Endometrial microvascular endothelial cells (primary cell): ENCODE measurements at regions not wholly inside any gene's neighbourhood (a gene's known extent, or its start where the extent isn't known, plus 50 kb on each side); places are given as distances from the start of the nearest gene placed in this dataset.

Source experiments
- in situ Hi-C: cut with HindIII; loops from 2 replicates; pipeline ENCODE4 v1.10.0; 2017; ENCODE audit warnings: low sequenced_read_pairs, low pct_unique_long_range_greater_than_20kb; ENCODE audit errors: inconsistent ontology term

- in situ Hi-C loops = no loop called here
Measured at GRCh38 chr9:38292480-38292879, 100.0 kb upstream of the ALDH1B1 start.

DNA sequence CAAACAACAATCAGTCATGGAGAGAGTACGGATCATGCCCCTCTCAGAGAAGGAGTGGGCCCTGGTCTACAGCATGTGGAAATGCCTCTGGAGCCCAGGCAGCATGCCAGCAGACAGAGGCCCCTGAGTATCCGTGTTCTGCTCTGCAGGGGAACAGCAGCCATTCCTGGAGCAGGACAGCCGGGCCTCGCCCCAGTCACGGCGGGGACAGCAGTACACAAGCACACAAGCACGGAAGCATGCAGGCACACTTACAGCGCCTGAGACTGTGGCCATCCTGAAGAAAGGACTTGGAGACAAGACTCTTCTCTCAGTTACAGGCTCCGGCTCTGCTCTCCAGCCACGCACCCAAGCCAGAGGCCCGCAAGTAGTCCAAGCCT is 102.6 kb upstream of the ALDH1B1 start:
- in situ Hi-C loops = no loop called here

DNA sequence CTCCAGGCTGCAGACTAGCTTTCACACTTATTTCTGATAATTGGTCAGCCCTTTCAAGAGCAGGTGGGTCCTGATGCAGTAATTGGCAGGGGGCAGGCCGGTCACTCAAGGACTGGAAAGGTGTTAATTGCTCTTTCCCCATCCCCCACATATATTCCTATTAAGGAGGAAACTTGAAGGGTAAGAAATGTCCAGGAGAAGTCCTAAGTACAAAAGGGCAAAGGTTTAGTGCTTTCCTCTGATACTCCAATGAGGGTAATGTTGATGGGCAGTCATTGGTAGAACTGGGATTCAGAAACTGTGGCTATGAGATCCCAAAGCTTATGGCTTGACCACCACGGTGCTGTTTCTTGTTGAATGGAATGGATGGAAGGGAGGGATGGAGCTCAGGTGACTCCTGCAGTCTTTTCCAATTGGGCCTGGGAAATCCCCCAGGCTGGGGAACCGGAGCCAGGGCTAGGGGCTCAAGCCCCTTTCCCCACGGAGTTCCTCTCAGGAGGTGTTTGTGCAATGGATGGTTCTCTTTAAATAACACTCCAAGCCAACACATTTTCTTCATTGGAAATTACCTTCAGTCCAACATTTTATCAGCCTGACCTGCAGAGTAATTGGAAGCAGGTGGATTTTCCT is 103.2 kb upstream of the ALDH1B1 start:
- in situ Hi-C loops = no loop called here

GRCh38 chr9:38288502-38288901 is 104.0 kb upstream of the ALDH1B1 start:
- in situ Hi-C loops = no loop called here

GRCh38 chr9:38287420-38287985 is 105.0 kb upstream of the ALDH1B1 start:
- in situ Hi-C loops = no loop called here

- in situ Hi-C loops = no loop called here
Measured at GRCh38 chr9:38286766-38287165, 105.7 kb upstream of the ALDH1B1 start.

- in situ Hi-C loops = no loop called here
Measured at GRCh38 chr9:38286357-38286756, 106.1 kb upstream of the ALDH1B1 start.

DNA sequence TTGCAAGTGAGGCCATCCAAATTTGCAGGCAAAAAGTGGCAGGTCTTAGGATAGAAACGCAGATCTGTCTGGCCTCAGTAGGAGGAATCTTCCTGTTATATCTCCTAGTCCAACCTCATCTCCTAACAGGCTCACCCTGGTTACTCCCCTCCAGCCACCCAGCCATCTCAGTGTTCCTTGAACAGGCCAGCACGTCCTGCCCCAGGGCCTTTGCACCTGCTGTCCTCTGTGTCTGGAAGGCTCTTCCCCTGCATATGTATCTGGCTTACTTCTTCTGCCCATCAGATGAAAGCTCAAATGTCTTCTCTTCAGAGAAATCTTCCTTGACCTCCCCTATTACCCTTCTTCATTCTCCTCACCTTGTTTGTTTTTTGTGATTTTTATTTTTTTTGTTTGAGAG is 107.3 kb upstream of the ALDH1B1 start:
- in situ Hi-C loops = no loop called here

GRCh38 chr9:38284588-38285051 is 107.9 kb upstream of the ALDH1B1 start:
- in situ Hi-C loops = no loop called here

DNA sequence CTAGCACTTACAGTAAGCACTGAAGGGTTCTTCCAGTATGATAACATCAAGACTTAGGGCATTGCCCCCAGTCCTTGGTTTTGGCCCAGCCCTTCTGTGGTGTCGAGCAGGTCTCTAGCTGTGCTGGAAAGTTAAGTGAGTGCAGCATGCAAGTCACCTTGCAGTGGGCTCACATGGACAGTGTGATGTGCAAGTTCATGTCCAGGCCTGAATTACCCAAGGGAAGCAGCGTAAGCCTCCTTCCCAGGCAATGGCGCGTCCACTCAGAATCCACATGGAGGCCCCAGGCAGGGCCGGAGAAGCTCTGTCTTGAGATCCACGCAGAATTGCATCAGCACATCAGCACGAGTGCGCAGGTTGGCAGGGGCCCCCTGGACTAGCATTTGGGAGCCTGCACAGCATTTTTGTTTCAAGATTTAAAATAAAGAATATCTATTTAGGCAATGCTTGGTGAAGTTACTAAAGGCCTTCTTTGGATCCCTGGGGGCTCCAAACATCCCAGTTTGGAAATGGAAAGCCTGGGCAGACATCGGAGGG is 108.4 kb upstream of the ALDH1B1 start:
- in situ Hi-C loops = no loop called here

- in situ Hi-C loops = no loop called here
Measured at GRCh38 chr9:38282756-38283155, 109.7 kb upstream of the ALDH1B1 start.

GRCh38 chr9:38281917-38282316 is 110.6 kb upstream of the ALDH1B1 start:
- in situ Hi-C loops = no loop called here

DNA sequence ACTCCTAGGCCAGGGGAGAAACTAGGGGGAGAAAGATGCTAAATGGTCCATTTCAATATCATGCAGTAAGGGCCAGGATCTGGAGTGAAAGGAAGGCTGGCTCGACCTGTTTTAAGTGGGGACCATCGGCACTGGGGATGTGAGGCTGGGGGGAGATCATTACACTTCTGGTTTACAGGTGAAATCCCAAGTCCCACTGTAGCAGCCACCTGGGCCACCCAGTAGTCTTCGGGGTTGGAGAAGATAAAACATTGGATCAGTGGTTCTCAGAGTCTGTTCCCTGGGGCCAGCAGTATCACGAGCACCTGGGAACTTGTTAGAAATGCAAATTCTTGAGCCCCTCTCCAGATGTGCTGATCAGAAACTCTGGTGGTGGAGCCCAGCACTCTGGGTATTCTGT is 111.3 kb upstream of the ALDH1B1 start:
- in situ Hi-C loops = no loop called here

DNA sequence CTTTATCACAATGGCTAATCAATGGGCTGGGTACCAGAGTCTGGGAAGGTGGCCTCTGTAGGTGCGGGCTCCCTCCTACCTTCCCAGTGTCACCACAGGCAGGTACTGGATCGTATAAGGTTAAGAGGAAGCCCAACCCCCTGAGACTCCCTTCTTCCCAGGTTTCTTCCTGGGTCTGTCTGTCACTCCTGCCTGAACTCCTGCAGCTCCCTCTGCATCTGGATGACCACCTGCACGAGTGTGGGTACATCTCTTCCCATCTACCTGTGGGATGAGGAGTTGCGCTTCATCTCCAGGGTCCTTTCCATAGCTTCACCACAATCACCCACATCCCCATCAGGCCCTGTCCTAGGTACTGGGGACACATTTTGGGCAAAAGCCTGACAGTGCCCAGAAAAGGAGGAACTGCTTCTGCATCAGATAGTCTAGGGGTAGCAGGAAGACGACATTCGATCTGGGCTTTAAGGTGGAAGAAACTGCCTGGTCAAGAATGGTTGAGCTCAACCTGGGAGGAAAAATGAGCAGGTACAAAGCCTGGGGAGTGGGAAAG is 112.2 kb upstream of the ALDH1B1 start:
- in situ Hi-C loops = no loop called here

DNA sequence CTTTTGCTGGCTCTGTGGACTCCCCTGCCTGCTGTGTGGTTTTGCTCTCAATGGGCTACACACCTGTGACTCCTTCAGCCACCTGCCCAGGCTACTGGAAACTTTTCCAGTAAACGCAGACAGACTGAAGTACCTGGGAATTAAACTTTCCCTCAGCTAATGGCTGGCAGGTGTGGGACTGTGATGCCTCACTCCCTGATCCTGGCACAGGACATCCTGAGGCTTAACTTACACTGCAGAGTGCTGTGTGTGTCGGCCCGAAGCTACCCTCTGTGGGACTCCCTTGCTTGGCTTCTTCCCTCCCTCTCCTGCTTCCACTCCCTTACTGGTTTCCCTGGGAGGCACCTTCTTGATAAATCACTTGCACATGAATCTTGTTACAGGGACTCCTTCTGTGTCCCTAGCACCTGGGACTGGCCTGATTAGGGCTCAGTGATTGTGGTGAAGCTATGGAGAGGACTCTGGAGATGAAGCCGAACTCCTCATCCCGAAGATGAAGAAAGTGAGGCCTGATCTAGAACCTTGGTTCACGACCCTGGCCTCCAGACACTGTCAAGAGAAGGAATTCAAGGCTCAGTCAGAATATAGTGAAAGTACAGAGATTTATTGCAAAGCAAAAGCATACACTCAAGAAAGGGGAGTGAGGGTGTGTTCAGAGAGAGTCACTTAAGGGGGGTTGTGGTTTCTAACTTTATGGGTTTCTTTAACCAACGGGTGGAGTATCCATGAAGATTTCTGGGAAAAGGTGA is 113.4 kb upstream of the ALDH1B1 start:
- in situ Hi-C loops = no loop called here

DNA sequence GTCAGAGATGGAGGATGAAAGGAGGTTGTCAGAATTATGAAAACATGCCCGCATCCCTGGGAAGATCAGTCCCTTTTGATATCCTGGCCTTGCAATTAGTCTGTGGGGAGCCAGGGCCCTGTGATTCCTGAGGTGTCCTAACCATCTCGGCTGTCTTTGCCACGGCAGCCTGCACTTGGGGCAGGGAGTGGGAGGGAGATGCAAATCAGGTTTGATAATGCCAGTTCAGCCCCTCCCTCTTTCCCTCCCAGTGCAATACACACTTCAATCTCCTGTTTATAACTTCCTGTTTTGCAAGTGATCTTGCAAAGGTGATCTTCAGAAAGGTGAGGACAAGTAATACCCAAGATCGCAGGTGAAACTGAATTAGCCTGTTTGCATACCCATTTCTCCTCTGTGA is 114.0 kb upstream of the ALDH1B1 start:
- in situ Hi-C loops = no loop called here

- in situ Hi-C loops = no loop called here
Measured at GRCh38 chr9:38277601-38278200, 114.8 kb upstream of the ALDH1B1 start.

GRCh38 chr9:38276771-38277439 is 115.6 kb upstream of the ALDH1B1 start:
- in situ Hi-C loops = no loop called here

DNA sequence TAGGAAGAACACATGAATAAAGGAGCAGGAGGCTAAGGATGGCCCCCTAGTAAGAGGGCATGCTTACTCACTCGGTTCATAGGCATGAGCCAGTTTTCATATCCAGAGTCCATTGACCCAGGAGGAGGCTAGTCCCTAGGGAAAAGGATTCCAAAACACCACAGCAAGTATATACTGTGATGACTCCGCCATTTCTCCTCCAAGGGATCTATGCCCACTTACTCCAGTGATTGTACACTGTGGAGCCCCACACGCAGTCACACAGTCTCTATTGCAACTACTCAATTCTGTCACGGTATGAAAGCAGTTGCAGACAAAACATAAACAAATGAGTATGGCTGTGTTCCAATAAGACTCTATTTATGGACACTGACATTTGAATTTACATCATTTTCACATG is 117.7 kb upstream of the ALDH1B1 start:
- in situ Hi-C loops = no loop called here
